IMR-90 (cell line): ENCODE measurements at regions not wholly inside any gene's neighbourhood (a gene's known extent, or its start where the extent isn't known, plus 50 kb on each side); places are given as distances from the start of the nearest gene placed in this dataset.

Experiments used
- BHLHE40 ChIP-seq: fragments of 150-350 bp; IDR thresholded peaks from 2 replicates; pipeline ENCODE4 v1.6.1; 2016; ENCODE audit warnings: mild to moderate bottlenecking, low read depth, low read length
- CEBPB ChIP-seq: IDR thresholded peaks from 2 replicates; pipeline ENCODE4 v1.6.1; 2012; ENCODE audit warnings: low read depth, low read length, improper control_type of control experiment
- CTCF ChIP-seq: conservative IDR thresholded peaks from 2 replicates; pipeline ENCODE4 v1.5.1; 2012; ENCODE audit warnings: mild to moderate bottlenecking, low read depth, low read length, improper control_type of control experiment
- POLR2A ChIP-seq: IDR thresholded peaks from 2 replicates; pipeline ENCODE4 v1.6.1; 2012; ENCODE audit warnings: mild to moderate bottlenecking, low read depth, low read length
- RAD21 ChIP-seq: IDR thresholded peaks from 2 replicates; pipeline ENCODE4 v1.6.1; 2012; ENCODE audit warnings: low read length, improper control_type of control experiment
- RCOR1 ChIP-seq: IDR thresholded peaks from 2 replicates; pipeline ENCODE4 v1.6.1; 2012; ENCODE audit warnings: mild to moderate bottlenecking, low read length, improper control_type of control experiment; ENCODE audit not compliant: insufficient replicate concordance

- TF ChIP-seq BHLHE40 (no peak), POLR2A (no peak), CTCF (no peak), CEBPB (no peak), RAD21 (no peak), RCOR1 (no peak)
Observed at GRCh38 chr16:10232757-10233156, 50.5 kb upstream of the GRIN2A start.
